HG03575 (cell line): ENCODE measurements at regions not wholly inside any gene's neighbourhood (a gene's known extent, or its start where the extent isn't known, plus 50 kb on each side); places are given as distances from the start of the nearest gene placed in this dataset.

ENCODE experiments used
- ATAC-seq: cut with Tn5 transposase; IDR thresholded peaks from one replicate; pipeline ENCODE4 v1.9.1; 2021; ENCODE audit not compliant: unreplicated experiment, insufficient number of reproducible peaks, low FRiP score; ENCODE audit errors: extremely low read depth

DNA sequence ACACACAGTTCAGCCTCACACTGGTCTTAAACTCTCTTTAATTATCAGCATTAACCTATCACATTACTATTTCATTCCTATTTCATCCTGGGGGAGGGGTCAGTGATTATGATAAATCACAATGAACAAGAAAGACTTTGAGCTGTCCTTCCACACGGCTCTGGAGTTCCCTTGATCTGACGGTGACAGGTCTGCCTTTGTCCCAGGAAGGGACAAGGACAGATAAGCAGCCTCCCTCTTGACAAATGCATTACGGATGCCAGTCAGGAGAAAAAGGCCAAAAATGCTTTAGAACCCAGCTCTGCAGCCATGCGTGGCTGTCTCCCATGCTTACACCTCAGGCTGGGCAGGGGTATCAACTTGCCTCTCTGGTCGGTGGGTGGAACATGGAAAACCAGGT lies 281.7 kb downstream of the BCL11A start:
- no peak for ATAC-seq

DNA sequence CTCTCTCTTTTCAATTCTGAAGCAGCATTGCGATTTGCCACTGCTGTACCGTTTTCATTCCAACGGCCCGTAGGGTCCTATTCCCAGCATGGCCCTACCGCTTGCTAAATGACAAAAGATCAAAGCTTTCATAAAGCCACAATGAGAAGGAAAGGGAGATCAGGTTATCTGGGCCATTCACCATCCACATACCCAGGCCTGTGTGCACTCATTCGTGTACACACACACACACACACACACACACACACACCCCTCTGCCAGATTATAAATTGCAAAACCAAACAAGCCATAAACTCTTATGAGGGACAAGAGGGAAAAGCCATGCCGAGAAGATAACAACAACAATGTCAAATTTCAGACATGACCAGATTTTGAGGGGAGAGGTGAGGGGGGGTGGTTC lies 282.3 kb downstream of the BCL11A start:
- ATAC-seq, result no peak

DNA sequence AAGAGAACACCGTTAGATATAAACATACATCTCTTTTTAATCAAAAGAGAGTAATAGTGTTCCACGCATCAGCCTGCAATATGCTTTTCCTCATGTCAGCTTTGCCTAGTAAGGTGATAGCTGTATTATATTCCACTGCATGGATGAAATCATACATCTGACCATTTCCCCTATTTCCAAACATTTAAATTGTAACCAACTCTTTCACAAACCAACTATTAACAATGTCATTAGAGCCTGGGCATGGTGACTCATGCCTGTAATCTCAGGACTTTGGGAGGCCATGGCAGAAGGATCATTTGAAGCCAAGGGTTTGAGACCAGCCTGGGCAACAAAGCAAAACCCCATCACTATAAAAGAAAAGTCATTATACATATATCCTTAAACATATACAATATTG lies 284.8 kb downstream of the BCL11A start:
- ATAC-seq, result no peak

DNA sequence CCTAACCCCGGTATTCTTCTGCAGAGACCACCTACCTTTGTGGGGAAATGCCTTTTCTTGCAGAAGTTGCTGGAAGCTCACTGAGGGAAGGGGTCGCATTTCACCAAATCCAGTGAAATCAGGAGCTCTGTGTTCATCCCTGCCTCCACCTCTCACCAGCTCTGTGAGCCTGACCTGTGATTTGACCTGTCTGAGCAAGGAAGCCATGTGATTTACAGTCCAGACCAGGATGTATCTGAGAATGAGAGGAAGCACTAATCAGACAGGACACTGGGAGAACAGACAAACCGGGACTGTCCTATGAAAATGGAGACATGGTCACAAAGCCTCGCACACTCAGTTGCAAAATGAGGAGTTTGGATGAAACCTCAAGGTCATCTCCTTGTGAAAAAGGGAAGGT lies 285.4 kb downstream of the BCL11A start:
- ATAC-seq, result no peak

DNA sequence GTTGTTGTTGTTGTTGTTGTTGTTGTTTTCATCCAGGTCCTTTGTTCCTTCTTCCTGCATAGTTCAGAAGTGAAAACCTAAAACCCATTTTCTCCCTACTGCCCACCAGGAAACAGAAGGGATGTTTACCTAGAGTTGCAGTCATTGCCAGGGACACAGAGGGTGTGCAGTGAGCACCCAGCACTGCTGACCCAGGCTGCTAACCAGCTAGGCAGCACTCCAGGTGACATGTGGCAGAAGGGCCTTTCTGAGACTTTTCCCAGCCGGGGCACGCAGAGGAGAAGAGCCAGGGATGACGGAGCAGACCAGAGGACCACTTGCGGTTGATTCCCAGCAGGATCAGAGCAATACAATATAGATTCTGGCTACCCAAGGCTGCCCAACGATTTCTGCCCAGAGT lies 286.3 kb downstream of the BCL11A start:
- ATAC-seq, result no peak

DNA sequence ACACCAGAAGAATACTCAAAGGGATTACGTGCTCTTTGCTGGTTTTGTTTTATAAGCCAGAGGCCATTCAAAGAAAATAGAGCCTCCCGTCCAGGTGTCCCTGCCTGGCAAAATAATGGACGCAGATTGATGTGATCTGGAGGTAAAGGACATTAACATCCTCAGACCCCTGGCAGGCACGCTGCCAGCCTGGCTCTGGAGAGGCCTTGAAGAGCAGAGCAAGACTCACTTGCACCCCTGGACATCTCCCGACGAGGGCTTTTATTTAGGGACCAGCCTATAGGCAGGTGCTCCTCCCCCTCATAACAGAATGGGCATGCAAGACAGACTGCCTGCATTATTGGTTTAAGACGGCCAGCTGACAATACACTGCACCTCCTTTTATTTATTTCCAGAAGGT lies 291.3 kb downstream of the BCL11A start:
- ATAC-seq, result no peak

DNA sequence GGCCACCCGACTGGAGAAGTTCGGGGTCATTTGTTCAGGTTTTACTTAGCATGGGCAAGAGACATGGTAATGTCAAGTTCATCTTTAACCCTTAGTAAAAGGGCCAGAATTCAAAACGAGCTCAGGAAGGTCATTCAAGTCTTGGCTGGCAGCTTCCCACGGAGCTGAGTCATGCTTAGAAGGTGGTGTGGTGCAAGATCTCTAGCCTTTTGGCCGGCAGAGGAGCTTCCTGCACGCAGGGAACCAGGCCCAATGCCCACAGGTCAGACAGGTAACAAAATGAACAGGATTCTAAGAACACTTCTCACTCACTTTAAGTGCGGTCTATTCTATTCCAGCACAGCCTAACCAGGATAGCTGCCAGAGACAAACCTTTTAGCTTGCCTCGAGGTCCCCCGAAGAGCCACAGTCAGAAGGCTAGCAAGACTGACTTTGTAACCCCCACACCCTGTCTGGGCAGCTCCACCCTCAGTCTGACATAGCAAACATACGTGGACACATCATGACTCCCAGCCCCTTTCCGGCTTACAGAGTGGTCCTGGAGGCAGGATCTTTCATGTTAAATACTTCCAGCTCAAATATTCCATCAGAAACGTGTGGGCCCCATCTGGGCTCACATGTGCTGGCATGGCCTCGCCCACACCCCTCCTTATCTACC lies 292.7 kb downstream of the BCL11A start:
- no peak for ATAC-seq

DNA sequence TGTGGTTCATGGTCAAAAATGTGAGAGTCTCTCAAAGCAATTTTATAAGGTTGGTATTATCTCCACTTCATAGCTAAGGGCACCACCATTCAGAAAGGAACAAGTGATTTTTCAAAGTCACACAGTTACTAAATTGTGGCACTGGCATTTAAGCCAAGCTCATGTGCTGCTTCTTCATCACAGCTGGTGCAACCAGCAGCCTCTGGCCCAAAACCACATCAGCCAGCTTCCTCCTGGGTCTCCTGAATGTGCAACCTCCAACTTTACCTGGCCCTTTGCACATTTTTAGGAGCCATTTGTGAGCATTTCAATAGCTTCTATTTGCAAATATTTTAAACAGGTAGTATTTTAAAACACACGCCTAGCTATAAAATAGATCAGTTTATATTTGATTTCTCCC lies 293.7 kb downstream of the BCL11A start:
- ATAC-seq, result no peak

DNA sequence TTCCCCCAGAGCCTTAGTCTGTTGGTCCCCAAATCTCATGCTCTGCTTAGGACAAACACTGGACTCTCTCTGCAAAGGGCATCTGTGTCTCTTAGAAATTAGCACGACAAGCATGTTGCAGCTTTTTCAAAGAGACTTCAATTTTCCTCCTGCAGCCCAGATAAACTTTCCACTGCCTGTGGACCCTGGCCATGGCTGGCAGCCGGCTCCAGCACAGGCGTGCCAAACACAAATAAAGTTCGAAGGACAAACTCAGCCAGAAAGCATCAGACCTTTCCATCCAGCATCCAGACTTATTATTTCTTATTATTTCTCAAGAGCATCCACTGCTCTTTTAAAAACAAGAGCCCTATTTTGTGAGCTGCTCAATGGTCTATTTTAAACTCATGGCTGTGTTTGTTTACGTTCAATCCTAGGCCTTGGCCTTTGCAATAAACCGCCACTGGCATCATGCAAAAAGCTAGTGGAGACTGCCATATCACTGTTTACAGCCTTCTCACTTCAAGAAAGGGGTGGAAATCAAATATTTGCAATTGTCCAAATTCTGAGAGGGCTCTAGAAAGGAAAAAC lies 300.8 kb downstream of the BCL11A start:
- ATAC-seq, result no peak

DNA sequence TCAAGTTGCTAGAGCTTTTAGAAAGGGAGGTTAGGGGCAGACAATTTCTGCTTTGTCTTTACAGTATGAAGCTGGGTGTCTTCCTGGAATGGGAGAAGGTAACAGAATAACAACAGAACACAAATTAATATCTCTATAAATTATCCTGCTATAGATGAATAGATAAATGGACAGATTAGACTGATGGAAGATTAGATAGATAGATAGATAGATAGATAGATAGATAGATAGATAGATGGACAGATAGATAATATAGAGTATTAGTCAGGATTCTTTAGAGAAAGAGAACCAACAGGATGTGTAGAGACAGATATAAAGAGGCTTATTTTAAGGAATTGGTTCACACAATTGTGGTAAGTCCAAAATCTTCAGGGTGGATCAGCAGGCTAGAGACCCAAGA lies 302.2 kb downstream of the BCL11A start:
- ATAC-seq, result no peak

DNA sequence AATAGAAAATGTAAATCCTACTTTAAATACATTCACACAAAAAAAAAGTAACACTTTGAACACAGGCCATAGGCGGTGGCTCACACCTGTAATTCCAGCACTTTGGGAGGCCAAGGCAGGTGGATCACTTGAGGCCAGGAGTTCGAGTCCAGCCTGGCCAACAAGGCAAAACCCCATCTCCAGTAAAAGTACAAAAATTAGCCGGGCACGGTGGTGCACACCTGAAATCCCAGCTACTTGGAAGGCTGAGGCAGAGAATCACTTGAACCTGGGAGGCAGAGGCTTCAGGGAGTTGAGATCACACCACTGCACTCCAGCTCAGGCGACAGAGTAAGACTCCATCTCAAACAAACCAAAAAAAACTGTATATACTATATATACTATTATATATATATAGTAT lies 303.6 kb downstream of the BCL11A start:
- no peak for ATAC-seq

DNA sequence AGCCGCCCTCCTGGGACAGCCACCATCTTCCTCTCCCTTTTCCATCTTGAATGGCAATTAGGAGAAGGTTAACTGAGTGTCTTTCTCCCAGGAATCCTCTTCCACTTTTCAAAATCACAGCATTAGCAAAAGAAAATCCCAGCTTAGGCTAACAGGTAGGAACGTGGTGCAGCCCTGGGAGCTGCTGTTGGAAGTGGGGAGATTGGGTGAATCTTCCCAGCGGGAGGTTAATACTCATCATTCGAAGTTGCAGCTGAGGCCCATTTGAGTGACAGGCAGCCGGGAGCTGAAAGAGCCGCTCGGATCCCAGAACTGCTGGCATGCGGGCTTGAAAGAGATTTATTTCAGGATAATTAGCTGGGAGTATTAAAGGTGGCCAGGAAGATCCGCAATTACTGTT lies 306.0 kb downstream of the BCL11A start:
- ATAC-seq, result no peak

DNA sequence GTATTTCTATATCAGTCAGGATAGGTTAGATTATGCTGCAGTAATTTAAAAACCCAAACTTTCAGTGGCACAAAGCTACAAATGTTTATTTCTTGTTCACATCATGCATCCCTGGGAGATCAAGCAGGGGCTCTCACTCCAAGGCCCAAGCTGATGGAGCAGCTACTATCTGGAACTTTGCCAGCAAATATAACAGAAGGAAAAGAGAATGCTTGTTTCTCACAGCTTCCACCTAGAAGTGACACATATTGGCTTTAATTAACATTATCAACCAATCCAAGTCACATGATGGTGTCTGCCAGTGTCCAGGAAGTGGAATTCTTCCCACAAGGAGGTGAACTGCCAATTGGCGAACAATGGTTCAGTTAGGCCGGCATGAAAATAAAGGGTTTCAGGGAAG lies 306.9 kb downstream of the BCL11A start:
- ATAC-seq, result no peak

DNA sequence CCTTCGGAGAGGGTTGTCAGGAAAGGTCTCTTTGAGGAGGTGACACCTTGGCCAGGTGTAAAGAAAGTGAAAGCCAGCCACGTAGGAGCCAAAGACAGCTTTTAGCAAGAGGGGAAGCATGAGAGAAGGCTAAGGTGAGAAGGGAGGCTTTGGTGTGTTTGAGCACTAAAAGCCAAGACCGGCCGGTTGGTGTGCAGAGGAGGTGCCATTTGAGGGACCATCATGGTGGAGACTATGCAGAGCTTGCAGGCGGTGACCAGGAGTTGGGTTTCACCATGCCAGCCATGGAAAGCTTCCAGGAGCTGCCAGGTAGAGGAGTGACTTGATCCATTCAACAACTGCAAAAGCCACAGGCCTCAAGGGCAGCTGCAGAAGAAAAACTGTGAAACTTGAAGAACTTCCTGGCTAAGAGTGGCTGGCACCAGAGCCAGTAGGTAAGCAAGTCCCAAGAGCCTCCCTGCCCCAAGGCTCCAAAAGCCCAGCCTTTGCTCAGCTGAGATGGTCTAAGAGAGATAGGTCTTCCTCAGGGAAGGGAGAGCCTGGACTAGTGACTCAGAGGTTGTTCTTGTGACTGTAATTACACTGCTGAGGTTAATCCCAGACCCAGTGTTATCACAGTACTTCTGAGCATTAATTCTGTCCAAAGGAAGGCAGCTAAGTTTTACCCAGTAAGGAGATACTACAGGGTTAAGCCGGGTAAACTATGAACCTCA lies 319.0 kb downstream of the BCL11A start:
- no peak for ATAC-seq

DNA sequence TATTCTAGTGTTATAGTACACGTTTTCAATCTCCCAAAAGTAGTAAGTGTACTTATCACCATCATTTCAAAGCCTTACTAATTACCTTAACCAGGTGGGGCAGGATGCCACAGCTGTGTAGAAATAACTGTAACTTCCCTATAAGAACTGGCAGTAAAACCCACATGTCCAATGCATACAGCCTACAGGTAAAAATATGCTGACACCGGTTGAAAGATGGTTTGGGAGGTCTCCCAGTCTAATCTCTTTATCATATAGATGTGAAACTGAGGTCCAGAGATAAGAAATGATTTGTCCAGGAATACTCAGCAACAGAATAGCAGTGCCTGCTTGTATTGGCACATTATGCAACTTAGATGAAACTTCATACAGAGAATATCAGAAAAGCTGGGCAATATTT lies 322.9 kb downstream of the BCL11A start:
- no peak for ATAC-seq

DNA sequence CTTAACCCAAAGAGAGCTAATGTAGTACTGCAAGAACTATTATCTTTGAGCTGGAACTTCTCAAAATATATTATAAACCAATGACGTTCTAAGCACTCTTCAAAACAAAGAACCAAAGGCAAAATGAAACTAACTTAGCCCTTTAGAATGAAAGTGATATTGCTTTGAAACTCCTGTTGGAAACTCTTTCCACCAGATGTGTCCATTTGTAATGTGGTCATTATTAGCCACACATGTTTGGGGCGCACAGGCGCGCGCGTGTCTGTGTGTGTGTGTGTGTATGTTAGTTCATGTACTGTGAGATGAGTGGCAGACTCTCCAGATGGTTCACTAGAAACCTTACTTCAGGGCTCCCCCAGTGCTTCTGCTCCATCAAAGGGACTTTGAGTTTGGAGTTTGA lies 323.4 kb downstream of the BCL11A start:
- no peak for ATAC-seq

DNA sequence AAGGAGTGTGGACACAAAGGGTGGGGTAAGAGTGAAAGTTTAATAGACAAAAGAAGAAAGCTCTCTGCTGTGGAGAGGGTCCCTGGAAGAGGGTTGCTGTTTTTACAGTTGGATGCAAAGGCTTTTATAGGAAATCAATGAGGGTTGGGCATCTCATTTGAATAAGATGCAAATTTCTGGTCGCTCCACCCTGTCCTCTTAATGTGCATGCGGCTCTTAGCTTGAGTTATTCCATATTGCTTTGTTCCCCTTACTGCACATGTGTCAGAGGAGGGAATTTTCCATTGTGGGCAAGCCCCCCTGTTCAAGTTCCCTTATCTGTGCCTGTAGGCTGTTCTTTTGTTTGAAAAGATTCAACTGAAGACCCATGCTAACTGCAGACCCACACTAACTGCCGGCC lies 326.5 kb downstream of the BCL11A start:
- ATAC-seq, result no peak

DNA sequence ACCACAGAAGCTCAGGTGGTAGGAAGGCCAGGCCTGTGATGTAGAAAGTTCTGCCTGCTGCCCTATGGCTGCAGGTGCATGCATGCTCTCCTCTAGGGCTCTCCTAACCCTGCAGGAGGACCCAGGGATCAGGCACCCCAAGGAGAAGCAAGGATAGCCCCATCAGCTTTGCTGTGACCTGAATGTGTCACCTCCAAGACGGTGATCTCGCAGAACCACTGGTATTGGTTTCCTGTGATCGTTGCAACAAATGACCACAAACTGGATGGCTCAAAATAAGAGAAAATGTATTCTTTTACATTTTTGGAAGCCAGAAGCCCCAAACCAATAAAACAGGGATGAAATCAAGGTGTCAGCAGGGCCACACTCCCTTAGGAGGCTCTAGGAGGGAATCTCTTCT lies 327.3 kb downstream of the BCL11A start:
- no peak for ATAC-seq

DNA sequence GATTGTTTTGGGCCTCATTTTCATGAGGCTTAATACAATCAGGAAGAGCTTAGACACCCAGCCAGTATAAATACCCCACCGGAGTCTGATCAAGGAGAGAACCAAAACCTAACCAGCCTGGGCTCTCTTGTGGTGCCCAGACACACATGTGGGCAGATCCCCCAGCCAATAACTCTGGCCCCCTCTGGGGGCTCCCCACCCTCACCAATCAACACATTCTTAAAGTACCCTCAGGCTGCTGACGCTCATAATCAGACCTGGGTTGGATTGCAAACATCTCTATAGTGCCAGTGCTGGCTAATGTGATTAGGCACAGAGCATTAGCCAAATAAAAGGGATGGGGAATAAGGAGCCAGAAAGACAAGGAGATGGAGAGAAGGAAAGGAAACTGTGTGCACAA lies 329.6 kb downstream of the BCL11A start:
- no peak for ATAC-seq

DNA sequence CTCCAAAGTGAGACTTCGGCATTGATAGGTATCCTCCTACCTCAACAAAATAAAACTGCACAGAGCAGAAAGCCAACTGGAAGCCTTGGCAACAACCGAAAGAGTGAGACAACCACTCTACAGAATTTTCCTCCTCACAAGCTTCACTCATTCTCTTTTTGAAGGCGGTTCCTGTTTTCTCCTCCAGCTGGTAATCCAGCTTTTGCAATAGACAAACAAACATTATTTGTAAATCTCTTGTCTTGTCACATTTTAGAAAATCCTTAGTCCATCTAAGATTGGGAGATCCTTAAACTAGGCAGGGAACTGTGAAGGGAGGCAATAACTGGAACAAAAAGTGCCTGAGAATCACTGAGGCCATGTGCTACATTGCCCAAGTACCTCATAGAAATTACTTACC lies 332.4 kb downstream of the BCL11A start:
- ATAC-seq, result no peak

DNA sequence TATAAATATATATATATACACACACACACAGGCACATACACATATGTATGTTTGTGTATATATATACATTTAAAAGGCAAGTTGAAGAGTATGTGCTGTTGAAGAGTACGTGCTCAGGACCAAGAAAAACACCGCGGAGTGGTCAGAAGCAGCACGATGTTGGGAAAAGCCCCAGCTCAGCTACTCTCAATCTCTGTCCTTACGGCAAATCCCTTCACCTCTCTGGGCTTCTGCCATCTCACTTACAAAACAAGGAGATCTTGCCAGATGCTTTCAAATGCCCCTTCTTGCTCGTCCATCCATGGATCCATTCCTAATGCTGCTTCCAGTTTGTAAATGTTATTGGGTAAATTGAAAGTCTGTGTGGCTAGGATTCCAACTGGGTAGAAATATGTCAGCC lies 333.9 kb downstream of the BCL11A start:
- ATAC-seq, result no peak
